GM18526 (cell line): ENCODE measurements at regions not wholly inside any gene's neighbourhood (a gene's known extent, or its start where the extent isn't known, plus 50 kb on each side); places are given as distances from the start of the nearest gene placed in this dataset.

Source experiments
- POLR2A ChIP-seq: IDR thresholded peaks from 3 replicates; pipeline ENCODE4 v1.6.1; 2011; ENCODE audit not compliant: insufficient read length; ENCODE audit errors: extremely low read depth

DNA sequence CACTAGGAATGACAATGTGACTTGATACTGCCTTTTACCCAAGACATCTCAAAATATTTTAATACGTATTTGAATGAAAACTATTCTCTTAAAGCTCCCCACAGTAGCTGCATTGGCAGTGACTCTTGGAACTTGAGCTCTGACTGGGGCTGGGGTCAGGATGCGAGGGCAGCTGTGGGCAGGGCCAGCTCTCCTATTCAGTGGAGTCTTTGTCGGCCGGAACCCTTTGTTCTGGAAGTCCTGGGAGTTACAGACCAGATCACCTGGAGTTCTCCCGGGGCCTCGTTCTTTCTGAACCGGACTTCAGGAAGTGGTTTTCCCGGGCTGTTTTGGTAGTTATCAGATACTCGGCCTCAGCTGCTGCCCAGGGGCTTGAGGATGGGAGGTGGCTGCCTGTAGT, 84.9 kb downstream of the NPIPB11 start:
- TF ChIP-seq POLR2A, result no peak

DNA sequence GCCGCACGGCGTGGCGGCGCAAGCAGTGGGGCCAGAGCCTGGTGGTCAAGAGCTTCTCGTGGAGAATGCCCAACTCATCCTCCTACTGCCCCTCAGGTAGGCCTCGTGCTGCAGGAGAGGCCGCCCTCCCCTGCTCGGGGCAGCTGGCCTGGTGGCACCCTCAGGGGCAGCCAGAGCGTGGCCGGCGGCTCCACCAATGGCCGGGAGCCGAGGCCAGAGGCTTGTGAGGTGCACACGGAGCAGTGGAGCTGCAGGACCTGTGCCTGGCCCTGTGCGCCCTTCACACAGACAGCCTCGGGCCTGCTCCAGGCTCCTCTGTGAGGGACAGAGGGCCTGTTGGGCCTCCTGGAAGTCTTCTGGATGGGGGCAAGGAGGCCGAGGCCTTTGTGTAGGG, 85.5 kb downstream of the NPIPB11 start:
- TF ChIP-seq POLR2A, result no peak

DNA sequence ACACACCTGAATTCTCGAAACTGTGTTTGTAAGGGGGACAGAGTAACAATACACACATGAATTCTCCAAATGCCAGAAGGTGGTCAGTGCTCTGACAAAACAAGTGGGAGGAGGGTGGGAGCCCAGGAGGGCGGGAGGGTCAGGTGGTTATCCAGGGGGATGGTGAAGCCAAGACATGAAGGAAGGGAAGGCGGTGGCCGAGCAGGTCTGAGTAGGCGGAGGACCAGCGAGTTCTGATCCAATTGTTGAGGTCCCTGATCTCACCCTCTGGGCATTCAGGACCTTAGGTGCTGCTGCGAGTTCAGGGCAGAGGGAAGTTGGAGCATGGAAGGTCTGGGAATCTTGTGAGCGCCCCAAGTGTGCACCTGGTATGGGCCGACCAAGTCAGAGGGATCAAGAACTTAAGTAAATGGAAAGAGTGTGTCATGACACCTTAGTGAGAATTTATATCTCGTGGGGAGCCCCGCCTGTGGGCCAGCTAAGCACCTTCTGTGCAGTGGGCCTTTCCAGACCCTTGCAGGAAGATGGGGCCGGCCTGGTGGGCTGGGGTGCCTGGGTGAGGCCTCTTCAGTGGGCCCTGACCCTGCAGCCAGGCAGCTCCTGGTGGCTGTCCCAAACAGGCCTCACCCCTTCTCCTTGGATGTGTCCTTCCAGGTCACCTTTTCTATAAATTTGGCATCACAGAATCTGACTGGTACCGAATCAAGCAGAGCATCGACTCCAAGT, 86.1 kb downstream of the NPIPB11 start:
- no peak for TF ChIP-seq POLR2A

DNA sequence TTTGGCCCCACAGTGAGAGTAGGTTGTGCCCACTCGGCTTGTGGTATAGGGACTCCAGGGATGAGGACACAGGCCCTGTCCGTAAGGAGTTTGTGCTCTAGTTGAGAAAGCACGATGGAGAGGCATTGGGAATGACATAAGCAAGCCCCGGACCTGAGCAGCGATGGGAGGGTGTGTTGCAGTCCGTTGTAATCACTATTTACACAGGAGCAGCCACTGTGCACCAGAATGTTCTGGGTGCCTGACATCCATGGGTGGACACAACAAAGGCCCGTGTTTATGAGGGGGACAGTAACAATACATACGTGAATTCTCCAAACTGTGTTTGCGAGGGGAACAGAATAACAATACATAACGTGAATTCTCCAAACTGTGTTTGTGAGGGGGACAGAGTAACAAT, 86.8 kb downstream of the NPIPB11 start:
- no peak for TF ChIP-seq POLR2A

DNA sequence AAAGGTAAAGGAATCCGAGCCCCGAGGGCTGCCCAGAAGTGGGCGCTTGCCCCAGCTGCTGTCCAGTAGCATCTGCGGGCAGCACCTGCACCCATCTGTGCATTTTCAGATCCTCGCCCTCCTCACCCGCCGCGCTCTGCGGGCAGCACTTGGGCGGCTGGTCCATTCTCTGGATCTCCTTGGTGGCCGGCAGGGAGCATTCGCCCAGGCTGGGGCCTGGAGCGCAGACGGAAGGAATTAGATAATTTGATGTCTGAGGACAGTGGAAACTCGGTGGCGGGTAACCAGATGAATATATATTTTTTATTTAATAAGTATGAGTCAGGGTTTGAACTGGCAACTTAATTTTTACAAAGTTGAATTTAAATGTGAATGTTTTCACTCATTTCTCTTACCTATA, 88.5 kb downstream of the NPIPB11 start:
- TF ChIP-seq POLR2A, result no peak

DNA sequence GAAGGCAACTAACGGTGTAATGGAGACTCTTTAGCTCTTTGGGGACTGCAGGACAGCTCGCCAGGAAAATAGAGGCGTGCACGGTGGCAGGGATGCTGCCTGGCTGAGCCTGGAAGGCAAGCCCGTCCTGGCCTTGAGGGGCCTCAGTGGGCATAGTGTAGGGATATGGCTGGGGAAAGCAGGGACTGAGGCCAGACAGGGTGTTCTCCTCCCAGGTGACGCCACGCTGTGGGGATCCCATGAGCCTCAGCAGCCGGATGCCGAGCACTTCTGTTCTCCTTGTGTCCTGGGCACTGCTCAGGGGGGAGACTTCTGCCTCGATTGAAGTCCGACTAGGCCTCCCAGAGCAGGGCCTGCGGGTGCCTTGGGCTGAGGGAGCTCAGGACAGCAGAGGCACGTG, 89.2 kb downstream of the NPIPB11 start:
- no peak for TF ChIP-seq POLR2A

DNA sequence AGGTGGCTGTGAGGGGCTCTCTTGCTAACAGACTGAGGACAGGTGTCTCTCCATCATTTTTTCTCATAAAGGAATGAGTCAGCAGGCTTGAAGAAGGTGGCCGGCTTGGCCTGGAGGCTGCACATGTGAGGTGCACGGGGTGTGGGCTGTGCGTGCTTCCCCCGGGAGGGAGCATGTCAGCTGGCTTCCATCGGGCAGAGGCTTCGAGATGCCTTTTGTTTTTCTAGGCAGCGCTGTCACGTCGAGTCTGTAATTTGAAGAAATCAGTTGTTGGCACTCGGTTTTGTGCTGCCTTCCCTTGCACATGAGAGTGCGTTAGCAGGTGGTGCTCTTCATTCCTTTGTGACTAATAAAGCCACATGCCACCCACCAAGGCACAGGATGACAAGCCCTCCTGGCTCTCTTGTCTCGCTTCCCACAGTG, 89.7 kb downstream of the NPIPB11 start:
- TF ChIP-seq POLR2A, result no peak

DNA sequence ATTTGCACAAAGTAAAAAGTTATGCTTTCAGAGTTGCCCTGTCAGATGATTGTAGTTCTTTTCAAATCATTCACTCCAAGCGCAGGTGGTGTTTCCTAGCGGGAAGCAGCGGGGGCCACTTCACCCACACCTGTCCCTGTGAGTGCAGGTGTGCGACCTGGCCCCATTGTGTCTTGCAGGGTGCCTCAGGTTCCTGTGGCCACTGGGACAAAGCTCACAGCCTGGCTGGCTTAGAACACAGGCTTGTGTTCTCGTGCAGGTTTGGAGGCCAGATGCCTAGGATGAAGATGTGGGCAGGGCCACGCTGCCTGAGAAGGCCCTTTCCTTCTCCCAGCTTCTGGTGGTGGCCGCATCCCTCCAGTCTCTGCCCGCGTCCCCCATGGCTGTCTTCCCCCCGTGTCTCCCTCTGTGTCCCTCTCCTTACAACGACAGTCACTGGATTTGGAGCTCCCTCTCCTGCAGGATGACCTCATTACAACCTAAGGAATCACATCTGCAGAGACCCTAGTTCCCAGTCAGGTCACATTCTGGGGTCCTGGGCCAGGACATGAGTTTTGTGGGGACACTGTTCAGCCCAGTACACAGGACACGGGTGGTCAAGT, 90.5 kb downstream of the NPIPB11 start:
- TF ChIP-seq POLR2A, result no peak

DNA sequence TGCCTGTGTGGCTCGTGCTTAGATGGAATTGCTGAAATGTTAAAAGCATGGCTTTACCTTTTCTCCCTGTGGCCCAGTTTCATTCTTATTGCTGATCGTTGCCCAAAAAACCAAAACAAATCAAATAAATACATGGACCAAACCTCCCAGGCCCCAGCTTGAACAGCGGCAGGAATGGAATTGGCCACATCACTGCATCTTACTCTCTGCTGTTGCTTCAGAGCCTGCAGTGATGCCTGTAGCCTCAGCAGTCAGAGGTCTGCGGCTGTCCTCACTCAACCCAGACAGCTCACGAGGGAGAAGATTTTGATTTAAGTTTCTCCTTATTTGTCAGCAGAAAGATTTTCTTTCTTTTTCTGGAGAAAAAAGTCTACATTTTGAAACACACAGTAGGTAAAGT, 91.5 kb downstream of the NPIPB11 start:
- TF ChIP-seq POLR2A, result no peak

DNA sequence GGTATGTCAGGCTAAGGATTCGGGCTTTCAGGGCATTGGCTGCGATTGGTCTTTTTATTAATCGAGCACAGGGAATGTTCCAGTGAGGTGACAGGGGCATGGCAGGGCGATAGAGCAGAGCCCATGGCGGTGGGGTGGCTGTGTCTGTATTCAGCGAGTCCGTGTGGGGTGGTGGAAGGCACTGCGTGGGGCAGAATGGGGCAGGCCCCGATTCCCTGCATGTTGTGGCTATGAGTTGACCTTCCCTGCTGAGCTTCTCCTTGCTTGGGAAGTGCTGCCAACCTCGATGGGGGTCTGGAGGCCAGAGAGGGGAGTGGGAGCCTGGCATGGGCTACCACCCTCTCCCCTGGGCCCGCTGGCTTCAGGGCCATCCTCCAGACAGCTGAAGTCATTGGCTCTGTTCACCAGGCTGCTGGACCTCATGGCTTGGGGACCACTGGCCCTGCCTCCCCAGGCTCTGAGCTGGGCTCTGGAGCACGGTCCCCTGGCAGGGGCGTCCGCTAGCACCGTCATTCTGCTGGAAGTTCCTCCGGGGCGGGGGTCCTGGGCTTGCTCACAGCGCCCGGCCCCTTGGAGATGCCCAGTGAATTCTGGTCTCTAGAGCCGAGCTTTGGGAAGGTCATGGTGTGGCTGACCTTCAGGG, 92.1 kb downstream of the NPIPB11 start:
- TF ChIP-seq POLR2A, result no peak

DNA sequence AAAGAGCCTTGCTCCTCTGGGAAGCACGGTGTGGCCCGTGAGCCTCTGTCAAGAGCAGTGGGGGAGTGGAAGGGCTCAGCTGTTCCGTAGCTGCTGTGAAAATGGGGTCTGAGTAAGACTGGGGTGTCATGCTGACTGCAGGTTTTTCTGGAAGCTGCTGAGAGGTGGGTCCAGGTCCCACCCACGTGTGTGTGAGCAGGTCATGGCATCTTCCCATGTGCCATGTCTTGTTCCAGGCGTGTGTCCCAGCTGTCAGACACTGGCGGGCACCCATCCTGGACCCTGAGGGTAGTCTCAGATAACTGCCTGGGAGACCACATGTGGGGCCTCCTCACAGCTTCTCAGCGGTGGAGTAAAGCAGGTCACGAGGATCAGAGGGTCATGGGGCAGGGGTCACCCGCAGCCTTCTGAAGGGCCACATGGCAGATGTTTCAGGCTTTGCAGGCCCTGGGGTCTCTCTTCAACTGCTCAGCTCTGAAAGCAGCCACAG, 92.9 kb downstream of the NPIPB11 start:
- TF ChIP-seq POLR2A, result no peak

DNA sequence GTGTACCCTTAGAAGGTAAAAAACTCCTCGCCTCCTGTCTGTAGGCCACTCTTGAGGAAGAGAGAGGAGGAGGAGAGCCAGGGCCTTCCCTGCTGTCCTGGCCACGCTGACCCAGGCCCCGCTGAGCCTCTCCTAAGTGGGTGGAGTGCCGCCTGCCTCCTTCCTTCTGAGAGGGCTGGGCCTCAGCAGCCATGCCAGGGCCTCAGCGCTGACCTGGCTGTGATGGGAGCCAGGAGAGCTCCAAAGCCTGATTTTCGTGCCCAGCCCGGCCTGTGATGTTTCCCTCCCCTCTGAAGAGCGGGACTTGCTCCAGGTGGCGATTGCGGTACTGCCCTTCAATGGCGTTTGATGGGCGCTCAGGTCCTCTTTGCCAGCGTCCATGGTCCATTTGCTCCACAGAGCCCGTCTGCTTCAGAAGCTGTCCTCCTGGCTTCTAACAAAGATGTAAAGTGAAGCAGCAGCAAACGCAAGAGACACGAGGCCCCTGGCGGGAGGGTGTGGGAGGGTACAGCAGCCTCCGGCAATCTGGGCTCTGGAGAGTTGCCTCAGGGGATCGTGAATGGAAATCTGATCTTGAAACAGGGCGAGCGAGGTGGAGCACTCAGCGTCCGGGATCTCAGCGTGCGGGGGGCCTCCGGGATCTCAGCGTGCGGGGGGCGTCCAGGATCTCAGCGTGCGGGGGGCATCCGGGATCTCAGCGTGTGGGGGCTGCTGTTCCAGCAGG, 93.5 kb downstream of the NPIPB11 start:
- no peak for TF ChIP-seq POLR2A

DNA sequence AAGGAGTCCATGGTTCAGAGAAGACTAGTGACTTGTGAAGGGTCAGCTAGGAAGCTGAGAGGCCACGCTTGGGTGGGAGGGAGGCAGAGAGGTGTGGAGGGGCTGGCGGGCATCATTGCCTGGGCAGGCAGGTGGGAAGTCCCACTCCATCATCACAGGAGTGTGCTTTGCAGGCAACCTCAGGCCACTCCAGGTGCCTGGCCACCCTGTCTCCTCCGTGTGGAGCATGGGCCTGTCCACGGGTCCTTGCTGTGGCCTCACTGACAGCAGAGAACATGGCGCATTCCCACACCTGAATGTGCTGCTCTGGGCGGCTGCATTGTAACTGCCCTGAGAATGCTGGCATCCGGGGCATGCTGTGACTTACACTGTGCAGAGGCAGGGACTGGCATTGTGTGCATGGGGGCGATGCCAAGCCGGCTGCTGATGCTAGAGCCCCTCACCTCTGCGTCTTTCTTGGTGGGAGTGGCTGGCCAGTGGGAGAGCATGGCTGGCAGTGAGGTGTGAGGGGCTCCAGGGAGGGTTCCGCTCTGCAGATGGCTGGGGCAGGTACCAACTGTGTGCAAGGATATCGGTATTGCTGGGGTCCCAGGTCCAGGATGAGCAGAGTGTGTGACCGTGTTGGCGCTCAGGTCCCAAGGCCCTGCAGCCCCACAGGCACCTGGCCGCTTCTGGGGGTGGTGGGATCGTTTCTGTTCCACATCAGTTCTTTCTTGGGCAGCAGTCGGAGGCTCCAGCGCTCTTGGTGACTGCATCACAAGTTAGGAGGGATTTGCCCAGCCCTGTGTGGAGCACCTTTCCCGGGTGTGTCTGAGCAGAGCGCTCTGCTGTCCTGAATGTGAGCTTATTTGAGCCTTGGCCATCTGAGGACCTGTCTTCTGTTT, 94.8 kb downstream of the NPIPB11 start:
- no peak for TF ChIP-seq POLR2A

DNA sequence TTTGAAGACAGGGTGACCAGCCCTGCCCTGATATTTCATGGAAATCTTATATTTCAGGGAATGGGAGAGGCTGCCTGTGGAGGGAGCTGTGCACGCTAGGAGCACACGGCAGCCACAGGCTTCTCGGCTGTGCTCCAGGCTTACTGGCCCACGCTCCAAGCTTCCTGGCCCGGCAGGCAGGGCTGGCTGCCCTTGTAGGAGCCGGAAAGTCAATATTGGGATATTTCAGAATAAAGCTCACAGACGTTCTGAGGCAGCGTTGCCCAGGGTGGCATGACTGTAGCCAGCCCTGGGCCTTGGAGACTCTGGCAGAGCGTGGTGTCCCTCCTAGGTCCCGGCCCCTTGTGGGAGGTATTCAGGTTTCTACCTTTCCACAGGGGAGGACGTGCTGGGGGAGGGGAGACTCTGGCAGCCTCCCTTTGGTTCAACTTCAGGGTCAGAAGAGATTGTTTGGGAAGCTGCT, 95.6 kb downstream of the NPIPB11 start:
- TF ChIP-seq POLR2A, result no peak
